GM19193 (cell line): ENCODE measurements at regions not wholly inside any gene's neighbourhood (a gene's known extent, or its start where the extent isn't known, plus 50 kb on each side); places are given as distances from the start of the nearest gene placed in this dataset.

Source experiments
- POLR2A ChIP-seq: IDR thresholded peaks from 4 replicates; pipeline ENCODE4 v1.6.1; 2011; ENCODE audit not compliant: insufficient read depth, insufficient read length; ENCODE audit errors: extremely low read depth

- TF ChIP-seq POLR2A = no peak
Observed at GRCh38 chr22:48957311-48957986, 870.2 kb downstream of the BRD1 start.

GRCh38 chr22:48955351-48956311 is 872.0 kb downstream of the BRD1 start:
- no peak for TF ChIP-seq POLR2A

GRCh38 chr22:48954781-48955311 is 872.8 kb downstream of the BRD1 start:
- TF ChIP-seq POLR2A = no peak

GRCh38 chr22:48953830-48954229 is 873.8 kb downstream of the BRD1 start:
- TF ChIP-seq POLR2A = no peak

- TF ChIP-seq POLR2A = no peak
Observed at GRCh38 chr22:48953103-48953720, 874.5 kb downstream of the BRD1 start.

GRCh38 chr22:48952256-48953102 is 875.2 kb downstream of the BRD1 start:
- TF ChIP-seq POLR2A = no peak

GRCh38 chr22:48951836-48952235 is 875.8 kb downstream of the BRD1 start:
- no peak for TF ChIP-seq POLR2A

GRCh38 chr22:48950151-48950915 is 877.3 kb downstream of the BRD1 start:
- no peak for TF ChIP-seq POLR2A

- no peak for TF ChIP-seq POLR2A
Observed at GRCh38 chr22:48949375-48950149, 878.1 kb downstream of the BRD1 start.

GRCh38 chr22:48948575-48949170 is 879.0 kb downstream of the BRD1 start:
- no peak for TF ChIP-seq POLR2A

- no peak for TF ChIP-seq POLR2A
Observed at GRCh38 chr22:48947636-48948035, 880.0 kb downstream of the BRD1 start.

GRCh38 chr22:48945621-48946458 is 881.8 kb downstream of the BRD1 start:
- TF ChIP-seq POLR2A = no peak
